DND-41 (cell line): ENCODE measurements at regions not wholly inside any gene's neighbourhood (a gene's known extent, or its start where the extent isn't known, plus 50 kb on each side); places are given as distances from the start of the nearest gene placed in this dataset.

ENCODE experiments used
- ATAC-seq: fragments of 200-7000 bp; cut with Tn5 transposase; 3 replicates; pipeline ENCODE4 v1.9.1; 2021; ENCODE audit warnings: low read depth; ENCODE audit not compliant: insufficient read depth
- DNase-seq: peaks from one replicate; pipeline ENCODE4 v3.0.0-alpha.2; 2020
- H2AFZ ChIP-seq: 2 replicates; pipeline ENCODE4 v1.6.0; 2012; ENCODE audit warnings: low read depth, low read length
- H3K27ac ChIP-seq: 2 replicates; pipeline ENCODE4 v1.5.1; 2012; ENCODE audit warnings: low read length, inconsistent platforms
- H3K27me3 ChIP-seq: fragments of 200-600 bp; sonication (generic); 2 replicates; pipeline ENCODE4 v1.6.0; 2012; ENCODE audit warnings: low read length, mild to moderate bottlenecking, inconsistent platforms; ENCODE audit not compliant: insufficient read depth, poor library complexity
- H3K36me3 ChIP-seq: 2 replicates; pipeline ENCODE4 v1.5.1; 2012; ENCODE audit warnings: low read length, inconsistent platforms; ENCODE audit not compliant: insufficient read depth
- H3K4me1 ChIP-seq: 2 replicates; pipeline ENCODE4 v1.5.1; 2012; ENCODE audit warnings: mild to moderate bottlenecking, low read length; ENCODE audit not compliant: insufficient read depth
- H3K4me2 ChIP-seq: 2 replicates; pipeline ENCODE4 v1.6.0; 2012; ENCODE audit warnings: mild to moderate bottlenecking, moderate library complexity, low read length, inconsistent platforms; ENCODE audit not compliant: insufficient read depth
- H3K4me3 ChIP-seq, 2 experiments: fragments of 200-600 bp in 1 of 2; shearing (Covaris generic) in 1 of 2; 2 replicates each; pipeline ENCODE4 v1.5.1; 2012 to 2016; ENCODE audit warnings: inconsistent platforms in 2 of 2, low read length in 2 of 2, mild to moderate bottlenecking in 2 of 2, low read depth in 1 of 2, moderate library complexity in 1 of 2
- H3K79me2 ChIP-seq: 2 replicates; pipeline ENCODE4 v1.6.0; 2012; ENCODE audit warnings: low read length, inconsistent platforms; ENCODE audit not compliant: insufficient read depth
- H3K9ac ChIP-seq: 2 replicates; pipeline ENCODE4 v1.6.0; 2012; ENCODE audit warnings: low read depth, mild to moderate bottlenecking, inconsistent platforms, low read length, moderate library complexity
- H3K9me3 ChIP-seq: 2 replicates; pipeline ENCODE4 v1.5.1; 2012; ENCODE audit warnings: low read length, moderate library complexity, mild to moderate bottlenecking, inconsistent platforms; ENCODE audit not compliant: insufficient read depth, severe bottlenecking
- H4K20me1 ChIP-seq: 2 replicates; pipeline ENCODE4 v1.6.0; 2012; ENCODE audit warnings: low read length; ENCODE audit not compliant: insufficient read depth
- EZH2 ChIP-seq: IDR thresholded peaks from 3 replicates; pipeline ENCODE4 v1.6.1; 2012; ENCODE audit warnings: borderline replicate concordance, low read depth, mild to moderate bottlenecking, moderate library complexity, low read length, inconsistent platforms; ENCODE audit not compliant: severe bottlenecking
- TF ChIP-seq, protein P1 (sequence below): IDR thresholded peaks from 2 replicates; pipeline ENCODE4 v1.5.1; 2012; ENCODE audit warnings: borderline replicate concordance, low read length, moderate library complexity, mild to moderate bottlenecking; ENCODE audit not compliant: poor library complexity, severe bottlenecking; ENCODE audit errors: extremely low read depth

DNA sequence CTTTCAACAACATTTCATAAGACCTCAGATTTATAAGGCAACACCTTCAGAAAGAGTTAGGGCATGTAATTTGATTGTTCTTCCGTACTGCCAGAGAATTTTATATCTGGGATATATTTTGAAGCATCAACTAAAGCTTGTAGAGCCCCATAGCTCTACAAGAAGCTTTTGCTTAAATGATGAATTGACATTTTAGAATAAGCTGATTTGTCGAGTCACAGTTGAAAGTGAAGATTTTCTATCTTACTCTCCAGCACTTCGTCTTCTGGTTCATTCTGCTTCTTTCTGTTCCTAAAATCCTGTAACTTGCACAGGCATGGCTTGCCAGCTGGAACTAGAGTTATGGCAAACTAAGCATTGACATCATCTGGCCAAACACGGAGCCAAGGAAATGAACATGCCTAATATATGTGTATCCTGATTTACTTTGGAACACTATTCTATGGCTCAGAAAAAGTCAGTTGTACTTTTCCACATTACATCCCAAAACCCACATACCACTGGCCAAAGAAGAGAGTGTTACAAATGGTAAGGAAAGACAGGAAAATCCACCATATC, 68.6 kb upstream of the MAST4 start:
- no peak for DNase-seq
- Histone ChIP-seq H3K36me3 (no peaks in the 10 kb centered on the region), H3K79me2 (no peaks in the 10 kb centered on the region), H3K4me3 (no peak overlapping the region), H3K4me1 (no peaks in the 10 kb centered on the region), H3K9ac (no peak overlapping the region), H3K27me3 (no peaks in the 10 kb centered on the region), H3K4me2 (no peak overlapping the region), H3K27ac (no peak overlapping the region), H3K9me3 (no peaks in the 10 kb centered on the region), H2AFZ (no peak overlapping the region), H4K20me1 (no peaks in the 10 kb centered on the region)
- TF ChIP-seq, protein P1, sequence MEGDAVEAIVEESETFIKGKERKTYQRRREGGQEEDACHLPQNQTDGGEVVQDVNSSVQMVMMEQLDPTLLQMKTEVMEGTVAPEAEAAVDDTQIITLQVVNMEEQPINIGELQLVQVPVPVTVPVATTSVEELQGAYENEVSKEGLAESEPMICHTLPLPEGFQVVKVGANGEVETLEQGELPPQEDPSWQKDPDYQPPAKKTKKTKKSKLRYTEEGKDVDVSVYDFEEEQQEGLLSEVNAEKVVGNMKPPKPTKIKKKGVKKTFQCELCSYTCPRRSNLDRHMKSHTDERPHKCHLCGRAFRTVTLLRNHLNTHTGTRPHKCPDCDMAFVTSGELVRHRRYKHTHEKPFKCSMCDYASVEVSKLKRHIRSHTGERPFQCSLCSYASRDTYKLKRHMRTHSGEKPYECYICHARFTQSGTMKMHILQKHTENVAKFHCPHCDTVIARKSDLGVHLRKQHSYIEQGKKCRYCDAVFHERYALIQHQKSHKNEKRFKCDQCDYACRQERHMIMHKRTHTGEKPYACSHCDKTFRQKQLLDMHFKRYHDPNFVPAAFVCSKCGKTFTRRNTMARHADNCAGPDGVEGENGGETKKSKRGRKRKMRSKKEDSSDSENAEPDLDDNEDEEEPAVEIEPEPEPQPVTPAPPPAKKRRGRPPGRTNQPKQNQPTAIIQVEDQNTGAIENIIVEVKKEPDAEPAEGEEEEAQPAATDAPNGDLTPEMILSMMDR = no peak
- TF ChIP-seq EZH2 = no peak
- ATAC-seq = no peak

DNA sequence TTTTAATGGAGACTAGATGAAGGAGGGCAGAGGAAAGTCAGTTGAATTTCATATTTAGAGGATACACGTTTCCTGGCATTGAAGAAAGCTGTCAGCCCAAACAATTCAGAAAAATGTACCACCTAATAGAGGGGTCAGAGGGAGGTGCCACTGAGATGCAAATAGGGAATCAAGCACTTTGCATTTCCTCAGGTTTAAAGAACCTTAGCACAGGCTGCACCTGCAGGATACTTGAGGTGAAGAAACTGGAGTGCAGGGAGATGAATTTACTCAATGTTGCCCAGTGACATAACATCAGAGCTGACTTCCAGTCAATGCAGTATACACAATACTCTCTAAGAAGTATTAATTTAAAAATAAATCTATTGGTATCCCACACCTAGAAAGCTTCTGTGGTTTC, 67.0 kb upstream of the MAST4 start:
- no peak for TF ChIP-seq EZH2
- TF ChIP-seq, protein P1 = peak; percentile 35
- Histone ChIP-seq H3K4me3 (no peak overlapping the region), H3K9ac (no peak overlapping the region), H3K4me1 (no peaks in the 10 kb centered on the region), H3K79me2 (no peaks in the 10 kb centered on the region), H2AFZ (no peak overlapping the region), H3K36me3 (no peaks in the 10 kb centered on the region), H4K20me1 (no peaks in the 10 kb centered on the region), H3K4me2 (no peak overlapping the region), H3K27me3 (no peaks in the 10 kb centered on the region), H3K9me3 (no peaks in the 10 kb centered on the region), H3K27ac (no peak overlapping the region)
- ATAC-seq = no peak
- DNase-seq = peak; percentile 17

DNA sequence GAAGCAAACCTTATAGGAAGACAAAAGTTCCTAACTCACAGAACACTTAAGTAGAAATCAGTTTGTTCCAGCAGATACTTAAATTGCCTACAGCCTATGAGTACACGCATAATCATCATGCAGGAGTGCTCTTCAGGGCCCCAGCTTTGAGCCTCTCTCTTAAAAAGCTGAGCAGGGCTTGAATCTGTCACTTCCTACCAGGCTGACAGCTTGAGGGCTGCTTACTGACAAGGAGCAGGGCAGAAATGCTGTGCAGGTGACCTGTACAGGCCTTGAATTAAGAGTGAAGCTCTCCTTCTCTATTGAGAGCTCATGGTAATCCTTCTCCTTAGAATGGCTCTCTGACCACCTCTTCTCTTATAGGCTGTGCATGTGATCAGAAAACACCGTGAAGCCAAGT, 66.5 kb upstream of the MAST4 start:
- no peak for DNase-seq
- Histone ChIP-seq H3K27ac (no peak overlapping the region), H3K4me3 (no peak overlapping the region), H3K79me2 (no peaks in the 10 kb centered on the region), H3K27me3 (no peaks in the 10 kb centered on the region), H2AFZ (no peak overlapping the region), H4K20me1 (no peaks in the 10 kb centered on the region), H3K9ac (no peak overlapping the region), H3K9me3 (no peaks in the 10 kb centered on the region), H3K4me2 (no peak overlapping the region), H3K4me1 (no peaks in the 10 kb centered on the region), H3K36me3 (no peaks in the 10 kb centered on the region)
- TF ChIP-seq, protein P1 = no peak
- no peak for TF ChIP-seq EZH2
- no peak for ATAC-seq

DNA sequence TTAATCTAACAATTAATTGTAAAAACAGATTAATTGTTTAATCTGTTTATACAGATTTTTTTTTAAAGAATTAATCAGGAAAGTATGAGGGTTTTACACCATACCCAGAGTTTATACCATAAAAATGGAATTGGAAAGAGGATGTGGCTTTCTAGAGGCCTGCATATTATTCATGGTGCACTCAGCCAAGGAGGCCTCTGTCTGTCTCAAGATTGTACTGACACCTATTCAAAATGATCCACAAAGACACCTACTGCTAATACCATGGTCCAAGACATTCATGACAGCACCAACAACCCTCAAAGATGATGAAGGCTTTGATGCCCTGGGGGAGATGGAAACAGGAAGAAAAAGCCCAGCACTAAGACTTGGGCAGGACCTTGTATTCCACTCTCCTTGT, 58.1 kb upstream of the MAST4 start:
- no peak overlapping the region for H3K4me2 ChIP-seq
- H3K4me1 ChIP-seq = no peaks in the 10 kb centered on the region
- H3K9me3 ChIP-seq = no peaks in the 10 kb centered on the region
- ATAC-seq (no peak), DNase-seq (no peak)
- no peak for TF ChIP-seq EZH2
- TF ChIP-seq, protein P1 = no peak
- H3K36me3 ChIP-seq = no peaks in the 10 kb centered on the region
- no peak overlapping the region for H3K9ac ChIP-seq
- H3K79me2 ChIP-seq = no peaks in the 10 kb centered on the region
- no peak overlapping the region for H3K27ac ChIP-seq
- no peak overlapping the region for H2AFZ ChIP-seq
- H3K27me3 ChIP-seq = no peaks in the 10 kb centered on the region
- no peak overlapping the region for H3K4me3 ChIP-seq
- no peaks in the 10 kb centered on the region for H4K20me1 ChIP-seq
